NB4 (cell line): ENCODE measurements at regions not wholly inside any gene's neighbourhood (a gene's known extent, or its start where the extent isn't known, plus 50 kb on each side); places are given as distances from the start of the nearest gene placed in this dataset.

ENCODE experiments used
- DNase-seq: peaks from one replicate; pipeline ENCODE4 v3.0.0; 2010; ENCODE audit warnings: low read depth
- H3K4me3 ChIP-seq: one replicate; pipeline ENCODE4 v1.5.1; 2011; ENCODE audit warnings: mild to moderate bottlenecking, low read depth, low read length, moderate library complexity
- CTCF ChIP-seq: IDR thresholded peaks from one replicate; pipeline ENCODE4 v1.5.1; 2012; ENCODE audit warnings: low read depth, low read length
- MYC ChIP-seq: IDR thresholded peaks from 2 replicates; pipeline ENCODE4 v1.6.1; 2011; ENCODE audit warnings: low read depth, low read length
- POLR2A ChIP-seq: IDR thresholded peaks from 2 replicates; pipeline ENCODE4 v1.6.1; 2011; ENCODE audit warnings: mild to moderate bottlenecking; ENCODE audit not compliant: insufficient read length; ENCODE audit errors: extremely low read depth
- TF ChIP-seq, protein P1 (sequence below): IDR thresholded peaks from 2 replicates; pipeline ENCODE4 v1.6.1; 2011; ENCODE audit warnings: low read depth, low read length

DNA sequence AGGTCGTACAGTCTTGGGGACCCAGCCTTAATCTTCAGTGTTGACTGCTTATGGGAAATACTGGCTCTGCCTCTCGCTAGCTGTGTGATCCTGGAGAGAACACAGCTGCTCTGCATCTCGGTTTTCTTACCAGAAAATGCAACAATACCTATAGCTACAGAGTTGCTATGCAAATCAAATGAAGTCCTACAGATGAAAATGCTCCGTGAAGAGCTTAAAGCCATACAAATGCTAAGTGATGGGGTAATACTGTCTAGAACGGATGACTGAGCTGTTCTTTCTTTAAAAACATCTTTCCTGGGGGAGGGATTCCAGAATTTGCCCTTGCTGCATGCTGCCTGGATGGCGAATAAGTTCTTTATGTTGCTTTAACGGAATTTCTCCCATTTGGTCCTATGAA, 132.0 kb downstream of the ZBTB18 start:
- no peak overlapping the region for H3K4me3 ChIP-seq
- DNase-seq, result no peak
- TF ChIP-seq POLR2A (no peak), CTCF (no peak), MYC (no peak)
- TF ChIP-seq, protein P1, sequence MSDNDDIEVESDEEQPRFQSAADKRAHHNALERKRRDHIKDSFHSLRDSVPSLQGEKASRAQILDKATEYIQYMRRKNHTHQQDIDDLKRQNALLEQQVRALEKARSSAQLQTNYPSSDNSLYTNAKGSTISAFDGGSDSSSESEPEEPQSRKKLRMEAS, result no peak

DNA sequence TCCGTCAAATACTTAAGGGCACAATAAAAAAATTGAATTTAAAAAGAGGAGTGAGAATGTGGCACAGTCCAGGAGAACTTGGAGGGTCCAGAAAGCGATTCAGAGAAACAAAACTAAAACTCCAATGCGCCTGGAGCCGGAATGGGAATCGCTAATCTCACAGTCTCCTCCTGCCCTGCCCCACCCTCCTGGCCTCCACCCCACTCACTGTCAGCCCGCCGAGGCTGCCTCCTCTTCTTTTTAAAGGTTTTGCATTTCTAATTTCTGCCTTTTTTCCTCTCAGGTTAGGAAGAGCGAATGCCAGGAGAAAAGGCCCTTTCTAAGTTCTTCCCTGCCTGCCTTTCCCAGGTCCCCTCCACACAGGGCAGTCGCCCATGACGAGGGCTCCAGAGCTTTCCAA, 135.3 kb downstream of the ZBTB18 start:
- no peak overlapping the region for H3K4me3 ChIP-seq
- TF ChIP-seq POLR2A, result no peak
- TF ChIP-seq, protein P1, result no peak
- no peak for TF ChIP-seq MYC
- no peak for DNase-seq

DNA sequence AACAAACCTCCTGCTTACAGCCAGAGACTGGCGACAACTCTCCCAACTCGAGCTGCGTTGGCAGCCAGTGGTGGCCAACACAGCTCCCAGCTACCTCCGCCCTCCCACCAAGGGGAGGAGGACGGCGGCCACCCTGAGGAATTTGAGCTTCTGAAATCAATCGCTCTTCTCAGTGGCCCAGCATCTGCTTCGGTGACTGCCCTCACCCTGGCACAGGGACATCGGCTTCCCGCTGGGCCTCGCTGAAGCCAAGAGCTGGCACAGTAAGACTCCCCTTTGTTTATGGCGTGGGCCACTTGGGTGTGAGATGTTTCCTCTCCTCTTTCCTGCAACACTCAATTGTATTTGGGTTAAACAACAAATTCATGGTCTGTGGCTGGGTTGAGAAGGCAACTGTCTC, 136.2 kb downstream of the ZBTB18 start:
- H3K4me3 ChIP-seq, result no peak overlapping the region
- no peak for DNase-seq
- TF ChIP-seq MYC (no peak), CTCF (no peak), POLR2A (no peak)
- TF ChIP-seq, protein P1, result no peak

DNA sequence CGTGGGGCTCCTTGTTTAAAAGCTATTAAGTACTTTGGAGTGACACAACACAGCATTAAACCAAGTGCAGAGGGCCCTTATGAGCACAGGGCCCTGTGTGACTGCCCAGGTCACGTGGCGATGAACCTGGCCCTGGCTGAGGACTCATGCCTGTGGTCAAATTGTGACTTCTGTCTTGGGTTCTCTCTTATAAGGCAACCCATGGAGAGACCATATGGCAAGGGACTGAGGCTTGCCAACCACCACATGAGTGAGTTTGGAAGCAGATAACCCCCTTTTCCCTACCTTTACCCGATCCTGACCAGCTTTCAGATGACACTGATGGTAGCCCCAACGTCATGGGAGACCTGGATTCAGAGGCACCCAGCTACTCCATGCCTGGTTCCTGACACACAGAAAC, 140.5 kb downstream of the ZBTB18 start:
- TF ChIP-seq, protein P1, result no peak
- no peak for TF ChIP-seq MYC
- no peak for TF ChIP-seq CTCF
- TF ChIP-seq POLR2A, result no peak
- no peak for DNase-seq

GRCh38 chr1:244192325-244192724, 141.2 kb downstream of the ZBTB18 start:
- no peak for DNase-seq
- no peak for TF ChIP-seq MYC
- TF ChIP-seq, protein P1, result no peak
- no peak for TF ChIP-seq POLR2A
- TF ChIP-seq CTCF, result no peak
- H3K4me3 ChIP-seq, result no peak overlapping the region

More for the DNA sequence above, 140.5 kb downstream of the ZBTB18 start:
- no peak overlapping the region for H3K4me3 ChIP-seq

DNA sequence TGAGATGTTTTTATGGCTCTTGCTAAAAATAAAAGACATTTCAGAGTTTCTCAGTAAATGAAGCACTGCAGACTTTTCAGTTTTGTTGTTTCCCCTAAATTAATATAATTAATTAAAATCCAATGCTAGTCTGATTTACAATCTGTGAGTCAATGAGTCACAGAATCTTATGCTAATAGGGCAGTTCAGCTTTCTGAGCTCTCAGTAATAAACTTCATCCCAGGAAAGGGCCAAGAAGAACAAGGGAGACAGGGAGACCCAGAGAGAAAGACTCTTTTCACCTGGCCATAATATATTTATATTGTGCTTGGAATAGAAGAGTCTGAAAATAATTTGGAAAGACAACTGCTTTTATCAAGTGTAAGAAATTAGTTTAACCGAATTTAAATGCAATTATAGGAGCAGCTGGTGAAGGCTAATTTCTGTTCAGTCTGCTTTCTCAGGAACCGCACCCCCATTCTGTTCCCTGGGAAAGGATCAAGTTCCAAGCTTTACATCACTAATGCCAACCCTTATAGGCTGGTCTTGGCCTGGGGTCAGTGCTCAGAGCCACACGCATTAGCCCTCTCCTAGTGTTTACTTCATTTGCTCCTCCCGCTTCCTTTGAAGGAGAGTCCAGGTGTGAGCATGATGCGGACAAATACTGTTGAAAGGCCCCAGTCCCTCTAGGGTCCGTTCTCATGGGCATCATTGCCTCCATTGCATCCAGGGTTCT, 145.6 kb downstream of the ZBTB18 start:
- no peak for DNase-seq
- TF ChIP-seq MYC, result no peak
- TF ChIP-seq, protein P1, result no peak
- no peak for TF ChIP-seq POLR2A
- no peak for TF ChIP-seq CTCF
- no peak overlapping the region for H3K4me3 ChIP-seq
